Mammary epithelial cell (primary cell): ENCODE measurements at regions not wholly inside any gene's neighbourhood (a gene's known extent, or its start where the extent isn't known, plus 50 kb on each side); places are given as distances from the start of the nearest gene placed in this dataset.

ENCODE experiments used
- CTCF ChIP-seq, 2 donors: IDR thresholded peaks in 1 of 2; conservative IDR thresholded peaks in 1 of 2; 2 replicates each; pipeline ENCODE4 v1.5.1; 2011 to 2012; ENCODE audit warnings: inconsistent platforms in 2 of 2, low read length in 2 of 2, mild to moderate bottlenecking in 2 of 2, control low read depth in 1 of 2, low read depth in 1 of 2; ENCODE audit not compliant: insufficient read depth in 1 of 2; ENCODE audit errors: extremely low read depth in 1 of 2
- EZH2 ChIP-seq: IDR thresholded peaks from 2 replicates; pipeline ENCODE4 v1.6.1; 2012; ENCODE audit warnings: low read length, inconsistent platforms, borderline replicate concordance

GRCh38 chr11:29261831-29262230, 755.0 kb downstream of the KCNA4 start:
- TF ChIP-seq CTCF (conservative IDR thresholded peaks at IDR 0.05 in 1 of 2, IDR thresholded peaks at IDR 0.05 in 1 of 2; ENCODE audit: extremely low read depth in 1 of 2, insufficient read depth in 1 of 2, low read depth in 1 of 2, low read length in 2 of 2), result no peak
- no peak for TF ChIP-seq EZH2
